GM18508 (cell line): ENCODE measurements at regions not wholly inside any gene's neighbourhood (a gene's known extent, or its start where the extent isn't known, plus 50 kb on each side); places are given as distances from the start of the nearest gene placed in this dataset.

Experiments
- ATAC-seq: cut with Tn5 transposase; IDR thresholded peaks from one replicate; pipeline ENCODE4 v1.9.1; 2021; ENCODE audit warnings: moderate number of reproducible peaks; ENCODE audit not compliant: insufficient read depth, unreplicated experiment

DNA sequence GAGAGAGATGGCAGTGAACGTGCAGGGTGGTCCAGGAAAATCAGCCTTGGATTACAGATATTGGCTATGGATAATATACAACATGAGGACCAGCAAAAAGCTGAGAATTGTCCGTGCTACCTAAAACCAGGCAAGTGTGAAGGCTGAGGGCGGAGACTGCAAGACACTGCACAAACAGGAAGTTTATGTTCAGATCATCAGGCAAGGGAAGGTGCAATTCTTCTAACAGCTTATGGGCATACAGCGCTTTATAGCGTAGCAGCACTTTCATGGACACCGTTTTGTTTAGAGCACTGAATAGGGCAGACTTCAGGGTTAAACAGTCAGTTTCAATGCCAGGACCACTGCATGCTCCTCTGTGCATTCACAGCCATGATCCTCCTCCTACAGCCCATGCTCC lies 93.1 kb upstream of the TMEM45B start:
- ATAC-seq: no peak

DNA sequence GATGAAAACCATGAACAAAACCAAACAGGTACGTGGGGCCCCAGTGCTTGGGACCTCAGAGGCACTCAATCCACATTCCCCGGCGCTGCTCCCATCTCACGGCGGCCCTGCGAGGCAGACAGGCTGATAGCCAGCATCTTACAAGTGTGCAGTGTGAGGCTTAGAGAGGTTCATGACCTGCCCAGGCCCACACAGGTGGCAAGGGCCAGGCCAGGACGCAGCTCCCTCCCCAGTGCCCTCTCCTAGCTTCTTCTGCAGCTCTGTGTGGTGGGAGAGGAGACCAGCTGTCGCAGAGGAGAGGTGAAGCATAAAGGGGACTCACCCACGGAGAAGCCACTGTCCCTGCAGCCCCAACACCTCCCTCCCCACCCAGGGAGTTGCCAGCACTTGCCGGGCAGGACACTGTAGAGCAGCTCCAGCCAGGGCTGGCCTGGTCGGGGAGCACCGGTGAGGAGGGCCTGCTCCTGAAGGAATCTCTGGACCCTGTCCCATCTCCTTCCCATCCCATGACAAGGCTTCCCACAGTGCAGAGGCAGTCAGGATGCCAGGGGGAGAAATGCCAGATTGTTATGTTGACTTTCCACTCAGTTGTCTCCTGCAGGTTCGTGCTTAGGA lies 92.4 kb upstream of the TMEM45B start:
- no peak for ATAC-seq

DNA sequence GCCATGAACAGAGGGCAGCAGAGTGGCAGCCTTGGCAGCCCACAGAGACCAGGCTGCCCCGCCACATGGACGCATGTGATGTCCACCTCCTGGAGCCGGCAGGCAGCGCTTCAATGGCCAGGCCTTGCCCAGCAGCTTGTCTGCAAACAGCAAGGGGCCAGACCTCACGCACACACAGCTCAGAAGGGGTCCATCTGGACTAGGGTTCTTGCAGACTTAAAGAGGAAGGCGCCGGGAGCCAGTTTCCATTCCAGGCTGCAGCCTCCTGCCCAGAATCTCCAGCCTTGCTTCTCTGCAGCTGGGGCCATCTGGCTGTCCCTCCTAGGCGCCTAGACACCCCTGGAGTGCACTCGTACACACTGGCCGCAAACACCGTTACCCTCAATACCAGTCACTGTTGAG lies 91.9 kb upstream of the TMEM45B start:
- ATAC-seq: no peak

DNA sequence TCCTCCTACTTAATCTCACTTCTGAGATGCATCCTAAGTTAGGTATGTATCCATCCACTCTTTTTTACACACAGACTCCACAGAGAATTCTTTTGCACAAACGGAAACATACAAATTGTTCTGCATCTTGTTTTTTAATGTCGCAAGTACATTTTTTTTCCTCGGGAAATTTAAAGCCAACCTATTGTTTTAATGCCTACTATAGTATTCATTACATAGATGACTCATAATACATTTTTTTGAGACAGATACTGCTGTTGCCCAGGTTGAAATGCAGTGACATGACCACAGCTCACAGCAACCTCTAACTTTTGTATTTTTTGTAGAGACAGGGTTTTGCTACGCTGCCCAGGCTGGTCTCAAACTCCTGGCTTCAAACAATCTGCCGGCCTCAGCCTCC lies 90.8 kb upstream of the TMEM45B start:
- ATAC-seq: no peak

DNA sequence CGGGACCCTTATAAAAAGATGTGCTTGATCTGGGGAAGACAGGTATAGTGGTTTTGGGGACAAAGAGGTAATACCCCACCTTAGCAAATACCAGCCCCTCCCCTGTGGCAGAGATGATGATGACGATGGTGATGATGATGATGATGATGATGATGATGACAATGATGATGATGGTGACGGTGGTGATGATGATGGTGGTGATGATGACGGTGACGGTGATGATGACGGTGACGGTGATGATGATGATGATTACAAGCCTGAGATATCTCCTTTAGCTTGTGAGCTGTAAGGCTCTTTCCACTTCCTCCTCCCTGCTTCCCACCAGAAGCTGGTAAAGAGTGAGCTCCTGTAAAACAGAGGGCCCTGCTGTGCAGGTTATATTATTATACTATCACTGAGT lies 89.5 kb upstream of the TMEM45B start:
- no peak for ATAC-seq

DNA sequence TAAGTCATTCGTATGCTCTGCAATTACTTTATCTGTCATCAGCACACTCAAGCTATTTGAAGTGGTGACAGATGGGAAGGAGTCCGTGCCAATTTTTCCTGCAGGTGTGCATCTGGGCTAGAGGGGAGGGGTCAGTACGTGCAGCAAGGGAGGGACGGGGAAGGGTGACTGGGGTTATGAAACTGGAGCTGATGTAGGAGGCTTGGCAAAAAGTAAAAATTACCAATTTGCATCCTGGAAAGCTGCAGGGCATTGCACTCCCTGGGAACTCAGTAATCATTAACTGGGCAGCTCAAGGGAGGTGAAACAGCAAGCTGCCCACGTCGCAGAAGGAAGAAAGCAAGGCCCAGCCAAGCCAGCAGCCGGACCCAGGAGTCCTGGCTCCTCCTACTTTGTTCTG lies 87.1 kb upstream of the TMEM45B start:
- no peak for ATAC-seq

DNA sequence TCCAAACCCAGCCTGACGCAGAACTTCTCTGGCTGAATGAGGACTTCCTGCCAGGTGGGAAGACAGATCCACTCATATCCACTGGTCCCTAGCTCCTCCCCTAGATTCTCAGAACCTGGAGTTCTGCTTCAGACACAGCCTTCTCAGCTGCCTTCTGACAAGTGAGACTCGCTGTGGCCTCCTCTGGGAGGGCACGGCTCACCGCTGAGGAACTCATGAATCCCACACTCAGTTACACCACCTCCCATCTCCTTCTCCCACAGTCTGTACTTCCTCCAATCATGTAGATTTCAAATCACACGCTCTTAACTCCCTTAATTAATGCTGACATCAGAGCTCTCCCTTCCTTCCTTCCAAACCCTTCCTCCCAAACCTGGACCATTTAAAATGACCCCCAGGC lies 86.4 kb upstream of the TMEM45B start:
- no peak for ATAC-seq

DNA sequence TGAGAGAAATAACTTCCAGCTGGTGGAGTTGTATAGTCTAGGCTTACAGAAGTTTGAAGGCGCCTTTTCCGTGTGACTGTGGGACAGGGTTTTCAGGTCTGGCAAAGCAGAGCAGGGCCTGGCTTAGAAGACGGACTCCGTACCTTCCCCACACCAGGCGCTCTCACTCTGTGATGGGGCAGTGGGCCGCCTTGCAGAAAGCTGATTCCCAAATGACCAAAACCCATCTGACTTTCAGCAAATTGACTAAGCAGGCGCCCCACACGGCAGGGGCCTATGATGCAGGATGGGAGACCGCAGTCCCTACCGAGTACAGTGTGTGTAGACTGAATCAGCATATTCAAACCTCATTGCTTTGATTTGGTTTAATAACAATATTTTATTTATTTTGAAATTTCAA lies 85.8 kb upstream of the TMEM45B start:
- ATAC-seq: no peak

DNA sequence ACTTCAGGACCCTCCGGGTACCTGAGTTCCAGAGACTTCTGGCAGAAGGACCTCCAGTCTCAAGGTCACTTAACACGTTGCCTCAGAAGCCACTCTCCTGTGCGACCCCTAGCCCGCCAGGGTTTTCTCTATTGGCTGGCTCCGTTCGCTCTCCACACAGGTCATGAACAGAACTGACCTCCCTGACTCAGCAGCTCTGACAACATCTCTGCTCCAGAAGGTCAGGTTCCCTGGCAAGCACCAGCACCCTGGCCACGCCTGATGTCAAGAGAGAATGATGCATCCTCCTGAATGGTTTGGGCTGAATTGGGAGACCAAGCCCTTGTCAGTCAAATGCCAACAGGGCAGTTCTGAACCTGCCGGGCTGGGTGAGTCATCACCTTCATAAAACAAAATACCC lies 84.3 kb upstream of the TMEM45B start:
- no peak for ATAC-seq

DNA sequence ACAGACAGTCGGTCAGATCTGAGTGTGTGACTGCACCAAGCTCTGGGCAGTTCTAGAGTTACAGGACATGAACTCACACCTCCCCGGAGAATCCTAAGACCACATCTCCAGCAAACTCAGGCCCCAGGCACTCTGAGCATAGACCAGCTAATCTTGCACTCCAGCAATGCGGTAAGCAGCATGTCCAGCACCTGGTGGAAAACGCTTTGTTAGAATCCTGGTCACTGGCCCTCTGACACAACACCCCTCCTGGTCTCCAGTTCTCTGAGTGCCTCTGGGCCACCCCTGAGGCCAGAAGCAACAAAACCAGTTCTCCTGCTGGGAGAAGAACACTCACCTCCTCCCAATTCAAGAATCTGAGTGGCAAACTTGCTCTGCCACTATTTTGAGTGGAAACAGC lies 82.7 kb upstream of the TMEM45B start:
- no peak for ATAC-seq

DNA sequence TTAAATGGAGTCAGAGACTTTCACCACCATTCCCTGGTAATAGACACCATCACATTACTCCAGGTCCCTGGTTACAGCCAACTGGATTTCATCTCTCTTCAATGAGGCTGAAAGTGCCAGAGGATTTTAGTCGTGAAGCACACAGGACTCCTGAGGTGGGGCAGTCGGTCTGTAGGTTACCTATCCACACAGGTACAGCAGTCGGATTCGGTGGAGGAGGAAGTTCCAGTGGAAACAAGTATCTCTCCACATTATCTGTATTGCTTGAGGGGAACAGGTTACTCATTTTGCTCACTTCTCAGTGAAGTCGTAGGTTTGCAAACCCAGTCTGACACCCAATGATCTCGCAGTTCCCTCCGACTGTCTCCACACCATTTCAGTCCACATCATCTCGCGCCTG lies 82.3 kb upstream of the TMEM45B start:
- ATAC-seq: no peak

DNA sequence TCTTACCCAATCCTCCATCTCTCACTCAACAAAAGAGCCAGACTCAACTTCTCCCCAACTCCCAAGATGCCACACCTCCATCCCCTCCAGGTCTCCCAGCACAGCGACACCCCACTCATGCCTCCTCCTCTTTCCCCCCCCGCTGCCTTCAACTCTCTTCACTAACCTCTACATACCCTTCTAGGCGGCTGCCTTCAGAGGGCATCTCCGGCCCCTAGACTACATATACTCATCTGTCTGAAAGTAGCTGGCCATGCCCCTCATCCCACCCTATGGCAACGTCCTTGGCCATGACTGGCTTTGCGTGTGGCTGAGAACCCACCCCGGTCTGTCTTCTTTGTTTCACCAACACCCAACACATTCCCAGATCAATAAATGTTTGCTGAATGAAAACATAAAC lies 81.7 kb upstream of the TMEM45B start:
- ATAC-seq: no peak

DNA sequence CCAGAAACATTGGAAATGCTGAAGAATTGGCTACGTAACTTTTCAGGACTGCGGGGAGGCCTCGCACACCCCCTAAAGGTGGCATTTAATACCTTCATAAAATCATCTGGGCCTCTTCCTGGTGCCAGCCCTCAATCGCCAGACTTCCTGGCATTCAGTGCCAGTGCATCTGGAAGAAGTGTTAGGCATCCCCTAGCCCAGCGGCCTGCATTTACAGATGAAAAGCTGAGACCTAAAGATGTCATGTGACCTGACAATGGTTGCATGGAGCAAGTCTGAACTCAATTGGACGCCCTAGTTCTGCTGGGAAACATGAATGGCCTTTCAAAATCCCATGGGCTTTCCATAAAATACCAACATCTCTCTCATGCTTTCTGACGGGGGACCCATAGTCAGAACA lies 81.0 kb upstream of the TMEM45B start:
- ATAC-seq: no peak

DNA sequence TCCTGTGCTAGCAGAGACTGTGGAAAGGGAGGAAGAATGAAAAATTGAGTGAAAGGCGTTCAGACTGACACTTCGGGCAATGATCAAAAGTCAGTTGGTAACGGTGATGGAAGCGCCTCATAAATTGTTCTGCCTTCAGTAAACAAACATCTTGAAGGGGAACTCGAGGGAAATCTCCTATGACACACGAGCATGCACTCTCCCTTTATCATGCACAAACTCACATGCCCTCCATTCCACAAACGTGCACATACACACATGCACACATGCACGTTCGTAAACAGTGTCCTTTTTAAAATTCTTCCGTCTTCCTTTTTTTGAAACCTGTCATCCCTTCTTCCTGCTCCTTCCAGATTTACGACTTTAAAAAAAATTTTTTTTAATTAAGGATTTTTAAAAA lies 77.8 kb upstream of the TMEM45B start:
- ATAC-seq: no peak

DNA sequence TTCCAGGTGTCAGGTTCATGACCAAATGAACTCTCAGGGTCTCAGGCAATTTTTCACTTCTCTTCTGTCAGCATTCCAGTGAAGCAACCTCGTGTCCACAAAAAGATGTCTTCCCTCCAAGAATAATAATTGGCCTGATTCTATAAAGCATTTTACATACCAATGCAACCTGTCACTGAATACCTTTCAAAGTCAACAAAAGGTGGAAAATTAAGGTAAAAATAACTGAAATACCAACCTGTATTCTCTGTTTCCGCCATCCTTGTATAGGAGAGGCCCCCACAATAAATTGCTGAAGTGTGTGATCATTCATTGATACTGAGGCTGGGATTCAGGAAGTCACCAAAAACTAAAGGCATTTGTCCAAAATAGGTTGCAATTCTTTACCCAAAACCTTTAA lies 77.4 kb upstream of the TMEM45B start:
- no peak for ATAC-seq

DNA sequence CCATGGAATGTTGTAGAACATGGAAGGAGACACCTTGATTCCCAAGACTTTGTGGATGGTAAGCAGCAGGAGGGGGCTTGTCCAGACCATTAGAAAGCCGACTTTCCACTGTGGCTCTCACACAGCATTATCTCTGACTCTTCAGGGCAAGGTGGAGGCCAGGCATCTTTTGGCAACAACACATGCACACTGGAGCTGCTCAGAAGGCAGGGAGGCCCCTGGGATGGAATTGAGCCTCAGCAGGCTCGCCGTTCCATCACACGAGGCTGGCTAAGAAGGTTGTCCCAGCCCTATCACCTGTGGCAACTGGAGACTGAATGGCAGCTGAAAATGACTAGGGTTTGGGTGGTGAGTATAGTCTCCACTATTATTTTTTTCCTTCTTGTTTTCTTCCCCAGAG lies 76.3 kb upstream of the TMEM45B start:
- ATAC-seq: no peak

DNA sequence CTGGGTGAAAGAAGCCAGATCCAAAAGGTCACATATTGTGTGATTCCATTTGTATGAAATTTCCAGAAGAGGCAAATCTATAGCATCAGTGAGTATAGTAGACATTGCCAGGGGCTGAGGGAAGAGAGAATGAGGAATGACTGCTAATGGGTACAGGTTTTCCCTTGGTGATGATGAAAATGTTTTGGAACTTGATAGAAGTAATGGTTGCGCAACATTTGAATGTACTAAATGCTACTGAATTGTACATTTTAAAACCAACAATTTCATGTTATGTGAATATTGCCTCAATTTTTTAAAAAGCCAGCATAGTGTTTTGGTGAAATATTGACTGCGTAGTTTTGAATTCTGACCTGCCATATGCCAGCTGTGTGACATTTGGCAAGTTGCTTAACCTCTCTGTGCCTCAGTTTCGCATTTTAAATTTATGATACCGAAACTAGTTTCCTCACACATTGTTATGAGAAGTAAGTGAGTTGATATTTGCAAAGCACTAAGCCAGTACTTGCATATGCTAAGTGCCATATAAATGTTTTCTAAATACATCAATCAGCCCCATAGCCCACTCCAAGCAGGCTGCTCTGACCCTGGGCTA lies 75.4 kb upstream of the TMEM45B start:
- no peak for ATAC-seq

DNA sequence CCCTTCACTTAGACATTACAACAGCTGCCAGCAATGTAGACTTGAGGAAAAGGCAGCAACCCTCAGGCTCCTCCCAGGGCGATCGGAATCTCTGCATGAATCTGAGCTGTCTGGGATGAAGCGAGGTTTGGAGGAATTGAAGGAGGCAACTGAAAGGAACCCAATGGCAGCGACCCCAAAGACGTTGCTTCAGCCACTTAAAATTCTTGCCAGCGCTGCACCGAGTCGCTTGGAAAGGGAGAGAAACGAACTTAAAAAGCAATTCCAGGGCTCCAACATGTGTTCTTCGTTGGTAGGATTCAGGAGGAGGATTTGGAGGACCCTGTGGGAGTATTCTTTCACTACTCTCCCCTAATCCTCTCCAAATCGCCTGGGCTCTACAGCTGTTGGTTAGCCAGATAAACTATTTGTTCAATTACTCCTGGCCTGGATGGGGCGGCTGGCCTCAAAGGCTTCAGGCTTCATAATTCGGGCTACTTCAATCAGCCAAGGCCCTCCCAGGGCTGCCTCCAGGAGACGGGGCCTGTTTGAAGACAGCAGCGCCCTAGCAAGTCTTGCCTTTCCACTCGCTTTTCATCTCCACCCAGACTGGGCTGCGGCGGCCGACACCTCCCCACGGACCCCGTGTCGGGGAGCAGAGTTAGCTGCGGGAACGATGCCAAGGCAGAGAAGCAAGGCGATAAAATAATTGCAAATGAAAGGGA lies 72.4 kb upstream of the TMEM45B start:
- ATAC-seq: no peak

DNA sequence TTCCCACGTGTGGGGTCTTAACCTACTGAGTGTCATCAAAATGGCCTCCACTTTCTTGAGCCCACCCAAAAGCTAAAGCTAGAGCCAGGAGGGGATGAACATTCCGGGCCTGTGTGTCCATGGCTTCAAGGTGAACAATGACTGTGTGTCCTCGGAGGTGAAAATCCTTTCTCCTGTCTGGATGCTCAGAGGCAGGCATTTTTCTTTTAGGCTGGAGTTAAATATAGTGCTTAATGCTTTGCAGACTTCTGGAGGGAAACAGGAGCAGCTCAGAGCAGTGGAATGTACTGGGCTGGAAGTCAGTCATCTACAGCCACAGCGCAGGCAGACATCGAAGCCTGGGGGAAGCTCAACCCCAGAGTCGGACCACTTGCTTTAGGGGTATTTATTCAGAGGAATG lies 68.6 kb upstream of the TMEM45B start:
- ATAC-seq: no peak

DNA sequence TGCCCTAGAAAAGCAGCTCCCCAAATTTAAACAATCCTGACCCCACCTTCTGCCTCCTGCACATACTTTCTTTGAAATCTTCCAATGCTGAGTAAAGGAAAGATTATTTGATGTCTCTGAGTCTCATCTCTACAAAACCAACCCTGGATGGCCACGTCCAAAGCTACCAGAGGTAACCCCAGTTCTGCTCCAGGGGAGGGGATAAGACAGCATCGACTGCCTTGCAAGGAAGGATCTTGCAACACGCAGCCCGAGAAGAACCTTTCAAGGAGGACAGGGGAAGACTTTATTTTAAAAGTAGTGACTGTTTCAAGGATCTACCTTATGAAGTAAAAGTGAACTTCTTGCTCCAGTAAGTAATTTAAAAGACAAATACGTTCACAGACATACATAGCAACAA lies 66.5 kb upstream of the TMEM45B start:
- ATAC-seq: no peak

DNA sequence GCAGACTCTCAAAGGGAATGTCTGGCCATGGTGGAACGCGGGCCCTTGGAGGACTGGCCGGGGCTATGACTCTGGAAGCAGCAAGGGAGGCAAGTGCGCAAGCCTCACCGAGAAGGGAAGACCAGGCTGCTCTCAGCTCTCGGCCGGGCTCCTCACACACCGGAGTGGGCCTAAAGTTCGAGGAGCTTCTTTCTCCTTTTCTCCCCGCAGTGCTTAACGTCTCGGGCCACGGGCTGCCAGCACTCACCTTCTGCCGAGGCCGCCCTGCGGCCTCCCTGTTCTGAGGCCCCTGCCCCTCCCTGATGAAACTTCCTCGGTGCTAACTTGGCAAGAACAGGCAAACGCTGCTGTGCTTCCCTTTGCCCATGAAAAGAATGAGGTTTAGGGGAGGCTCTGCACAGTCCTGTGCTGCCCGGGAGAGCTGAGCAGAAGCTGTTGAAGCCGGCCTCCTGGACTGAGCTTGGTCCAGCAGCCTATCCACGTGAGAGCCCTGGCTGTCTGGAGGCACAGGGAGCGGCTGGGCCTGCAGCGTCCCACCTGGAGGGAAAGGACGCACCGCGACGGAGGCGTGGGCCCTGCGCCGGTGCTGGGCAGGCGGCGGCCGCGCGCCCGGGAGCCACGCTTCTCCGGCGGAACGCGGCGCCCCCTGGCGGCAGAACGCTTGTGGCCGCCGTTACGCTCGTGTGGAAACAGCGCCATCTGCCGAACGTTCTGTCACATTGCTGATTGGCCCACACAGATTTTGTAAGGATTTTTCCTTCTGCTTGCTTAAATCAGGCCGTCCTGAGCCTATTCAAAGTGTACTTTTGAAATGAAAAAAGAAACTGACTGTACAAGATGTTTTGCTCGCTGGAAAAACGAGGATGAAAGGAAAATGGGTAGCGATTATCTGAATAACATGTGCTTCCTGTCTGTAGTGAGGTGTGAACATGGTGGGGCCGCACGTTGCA lies 65.0 kb upstream of the TMEM45B start:
- peak; percentile 76 for ATAC-seq
